GM12891 (cell line): ENCODE measurements at regions not wholly inside any gene's neighbourhood (a gene's known extent, or its start where the extent isn't known, plus 50 kb on each side); places are given as distances from the start of the nearest gene placed in this dataset.

Source experiments
- DNase-seq: peaks from one replicate; pipeline ENCODE4 v3.0.0; 2011; ENCODE audit warnings: low spot score; ENCODE audit not compliant: insufficient read length
- FAIRE-seq: peaks from 2 replicates; lab custom pipeline; 2011; peaks lifted over from hg19 to GRCh38; lab: Jason Lieb, UNC
- PAX5 ChIP-seq: IDR thresholded peaks from 2 replicates; pipeline ENCODE4 v1.6.1; 2011; ENCODE audit warnings: low read length, moderate library complexity, mild to moderate bottlenecking; ENCODE audit not compliant: insufficient read depth, severe bottlenecking
- POLR2A ChIP-seq: IDR thresholded peaks from 2 replicates; pipeline ENCODE4 v1.6.1; 2011; ENCODE audit warnings: low read depth, low read length, control low read depth
- POLR2AphosphoS5 ChIP-seq: IDR thresholded peaks from 2 replicates; pipeline ENCODE4 v1.6.1; 2011; ENCODE audit warnings: low read depth, low read length, control low read depth
- POU2F2 ChIP-seq: IDR thresholded peaks from 2 replicates; pipeline ENCODE4 v1.6.1; 2011; ENCODE audit warnings: low read depth, mild to moderate bottlenecking, control low read depth, low read length, moderate library complexity
- SPI1 ChIP-seq: IDR thresholded peaks from 2 replicates; pipeline ENCODE4 v1.6.1; 2011; ENCODE audit warnings: low read depth, low read length, control low read depth
- TAF1 ChIP-seq: IDR thresholded peaks from 2 replicates; pipeline ENCODE4 v1.6.1; 2011; ENCODE audit warnings: low read depth, low read length, control low read depth

- FAIRE-seq, result no peak
- TF ChIP-seq POU2F2 (no peak), POLR2AphosphoS5 (no peak), POLR2A (no peak), TAF1 (no peak), PAX5 (no peak), SPI1 (no peak)
- DNase-seq, result no peak
Observed at GRCh38 chr16:6656760-6657159, 675.9 kb upstream of the RBFOX1 start.

- TF ChIP-seq PAX5, result no peak
- TF ChIP-seq POLR2A, result no peak
- TF ChIP-seq SPI1, result no peak
- TF ChIP-seq POLR2AphosphoS5, result no peak
- no peak for TF ChIP-seq TAF1
- TF ChIP-seq POU2F2, result no peak
- FAIRE-seq, result no peak
- DNase-seq, result no peak
Observed at GRCh38 chr16:6646891-6647290, 685.8 kb upstream of the RBFOX1 start.

GRCh38 chr16:6645768-6646568 lies 686.7 kb upstream of the RBFOX1 start:
- no peak for DNase-seq
- no peak for FAIRE-seq
- no peak for TF ChIP-seq SPI1
- no peak for TF ChIP-seq PAX5
- TF ChIP-seq POU2F2, result no peak
- no peak for TF ChIP-seq POLR2A
- no peak for TF ChIP-seq POLR2AphosphoS5
- no peak for TF ChIP-seq TAF1

GRCh38 chr16:6644916-6645315 lies 687.7 kb upstream of the RBFOX1 start:
- DNase-seq (no peak), FAIRE-seq (no peak)
- TF ChIP-seq SPI1, result no peak

- TF ChIP-seq PAX5 (no peak), POU2F2 (no peak), SPI1 (no peak), TAF1 (no peak), POLR2A (no peak), POLR2AphosphoS5 (no peak)
- FAIRE-seq (no peak), DNase-seq (no peak)
Observed at GRCh38 chr16:6643080-6643686, 689.5 kb upstream of the RBFOX1 start.

- no peak for TF ChIP-seq POLR2A
- no peak for TF ChIP-seq SPI1
- no peak for TF ChIP-seq PAX5
- DNase-seq, result no peak
- no peak for FAIRE-seq
Observed at GRCh38 chr16:6642271-6642670, 690.4 kb upstream of the RBFOX1 start.

- no peak for FAIRE-seq
- DNase-seq, result no peak
- TF ChIP-seq PAX5 (no peak), POU2F2 (no peak), POLR2AphosphoS5 (no peak), POLR2A (no peak), SPI1 (no peak), TAF1 (no peak)
Observed at GRCh38 chr16:6641091-6641490, 691.6 kb upstream of the RBFOX1 start.

GRCh38 chr16:6636457-6636856 lies 696.2 kb upstream of the RBFOX1 start:
- TF ChIP-seq POU2F2, result no peak
- no peak for TF ChIP-seq POLR2AphosphoS5
- no peak for FAIRE-seq
- DNase-seq, result no peak

GRCh38 chr16:6634151-6634550 lies 698.5 kb upstream of the RBFOX1 start:
- no peak for FAIRE-seq
- TF ChIP-seq POU2F2, result no peak
- DNase-seq, result no peak

GRCh38 chr16:6633456-6633855 lies 699.2 kb upstream of the RBFOX1 start:
- DNase-seq (no peak), FAIRE-seq (no peak)
- no peak for TF ChIP-seq POU2F2
- TF ChIP-seq SPI1, result no peak
- no peak for TF ChIP-seq TAF1
- TF ChIP-seq PAX5, result no peak
- no peak for TF ChIP-seq POLR2A
- TF ChIP-seq POLR2AphosphoS5, result no peak
